ENCODE measurements at regions not wholly inside any gene's neighbourhood (a gene's known extent, or its start where the extent isn't known, plus 50 kb on each side); places are given as distances from the start of the nearest gene placed in this dataset.

DNA sequence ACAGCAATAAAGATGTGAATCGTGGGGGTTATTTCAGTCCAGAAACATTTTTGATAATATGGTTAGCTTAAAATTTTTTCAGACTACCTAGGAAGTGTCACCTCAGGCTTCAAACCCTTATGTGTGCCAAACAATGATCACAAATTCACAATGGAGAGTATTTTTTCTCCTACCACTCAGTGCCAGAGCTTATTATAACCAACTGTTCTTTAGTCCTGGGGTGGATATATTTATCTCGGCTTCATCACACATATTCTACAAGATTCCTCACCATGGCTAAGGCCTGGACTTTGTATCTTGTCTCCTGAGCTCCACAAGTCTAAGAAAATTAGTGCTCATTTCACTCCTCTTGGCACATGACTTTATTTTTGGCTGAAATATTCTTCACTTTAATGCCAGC, 629.1 kb downstream of the RWDD3 start:
- no peak for TF ChIP-seq CTCF (conservative IDR thresholded peaks at IDR 0.05)
- TF ChIP-seq EZH2 (IDR thresholded peaks at IDR 0.05; ENCODE audit: low read depth), result no peak

Data from PC-9 (cell line).